ENCODE measurements at regions not wholly inside any gene's neighbourhood (a gene's known extent, or its start where the extent isn't known, plus 50 kb on each side); places are given as distances from the start of the nearest gene placed in this dataset.

GRCh38 chr6:82441047-82441855 is 77.6 kb downstream of the TPBG start:
- TF ChIP-seq CTCF (optimal IDR thresholded peaks at IDR 0.05 in 1 of 3, IDR thresholded peaks at IDR 0.05 in 1 of 3, conservative IDR thresholded peaks at IDR 0.05 in 1 of 3; ENCODE audit: extremely low read depth in 1 of 3, insufficient read depth in 2 of 3, low read length in 3 of 3) = no peak
- no peak for TF ChIP-seq EZH2 (IDR thresholded peaks at IDR 0.05; ENCODE audit: low read length)

Measured in keratinocyte (primary cell).